Spleen (tissue), 11 donors: ENCODE measurements at regions not wholly inside any gene's neighbourhood (a gene's known extent, or its start where the extent isn't known, plus 50 kb on each side); places are given as distances from the start of the nearest gene placed in this dataset.

Experiments used
- DNase-seq: peaks from one replicate; pipeline ENCODE4 v3.0.0-alpha.2; 2020
- H3K27ac ChIP-seq, 8 donors: fragments of 200-600 bp; sonication (generic) in 7 of 8; 1 replicate in 4 of 8; 2 replicates in 4 of 8; pipeline versions ENCODE4 v1.5.0 to v1.8.0; 2016 to 2021; ENCODE audit warnings: inconsistent platforms in 4 of 8, mild to moderate bottlenecking in 4 of 8, moderate library complexity in 1 of 8
- H3K27me3 ChIP-seq, 7 donors: fragments of 200-600 bp; sonication (generic) in 6 of 7; replicated peaks in 1 of 7; 1 replicate in 4 of 7; 2 replicates in 3 of 7; pipeline versions ENCODE4 v1.5.0 to v1.8.0; 2016 to 2021; ENCODE audit warnings: inconsistent platforms in 3 of 7, mild to moderate bottlenecking in 1 of 7
- H3K36me3 ChIP-seq, 6 donors: fragments of 200-600 bp; sonication (generic) in 5 of 6; 1 replicate in 4 of 6; 2 replicates in 2 of 6; pipeline versions ENCODE4 v1.5.0 to v1.8.0; 2016 to 2021; ENCODE audit warnings: inconsistent platforms in 2 of 6
- H3K4me1 ChIP-seq, 6 donors: fragments of 200-600 bp; sonication (generic) in 5 of 6; 1 replicate in 3 of 6; 2 replicates in 3 of 6; pipeline versions ENCODE4 v1.5.0 to v1.8.0; 2016 to 2021; ENCODE audit warnings: inconsistent platforms in 3 of 6
- H3K4me3 ChIP-seq, 8 donors: fragments of 200-600 bp; sonication (generic) in 7 of 8; 1 replicate in 4 of 8; 2 replicates in 4 of 8; pipeline versions ENCODE4 v1.5.0 to v1.8.0; 2016 to 2021; ENCODE audit warnings: inconsistent platforms in 4 of 8, mild to moderate bottlenecking in 4 of 8, moderate library complexity in 2 of 8
- H3K9me3 ChIP-seq, 8 donors: fragments of 200-600 bp; sonication (generic) in 7 of 8; 1 replicate in 4 of 8; 2 replicates in 4 of 8; pipeline versions ENCODE4 v1.5.0 to v1.8.0; 2016 to 2021; ENCODE audit warnings: inconsistent platforms in 4 of 8
- POLR2A ChIP-seq, 3 donors: fragments of 450-650 bp; IDR thresholded peaks; one replicate each; pipeline ENCODE4 v1.5.1; 2017; ENCODE audit warnings: antibody characterized with exemption in 3 of 3, mild to moderate bottlenecking in 1 of 3
- POLR2AphosphoS5 ChIP-seq, 3 donors: sonication (generic); formaldehyde crosslinking; IDR thresholded peaks; one replicate each; pipeline ENCODE4 v1.5.1; 2017; ENCODE audit warnings: antibody characterized with exemption in 3 of 3
- WGBS, 5 donors: extraction: QIAGEN DNeasy Blood & Tissue Kit in 3 of 5; methylation state at CpG; one replicate each; pipeline versions ENCODE4 v1.1.5 to v1.1.7; 2013 to 2018; 5-methylcytosine and 5-hydroxymethylcytosine counted together
- intact Hi-C: fragments of 100-400 bp; cut with DNase I; formaldehyde crosslinking; loops from one replicate; pipeline ENCODE4 v1.15.0; 2023; ENCODE audit warnings: low total_unique reads
- TF ChIP-seq, protein P1 (sequence below), 11 experiments: fragments of 200-600 bp in 7 of 11; fragments of 450-650 bp in 4 of 11; sonication (generic) in 4 of 11; IDR thresholded peaks in 8 of 11; conservative IDR thresholded peaks in 3 of 11; 1 replicate in 7 of 11; 2 replicates in 4 of 11; pipeline versions ENCODE4 v1.4.0 to v1.8.0; 2016 to 2021; ENCODE audit warnings: antibody characterized with exemption in 11 of 11, inconsistent platforms in 4 of 11, mild to moderate bottlenecking in 1 of 11
- donor health status: healthy with polysubstance abuse.
- donor health status: DM: no; HTN: no; CAD: no; lungs with moderate emphysema.
- donor health status: DM: no; HTN: no; CAD: no.
- donor health status: Bipolar disorder and iron deficiency.
- donor health status: healthy.
- donor health status: DM: no; HTN: no; CAD: no.
- donor health status: DM: yes; HTN: yes; CAD: no.

DNA sequence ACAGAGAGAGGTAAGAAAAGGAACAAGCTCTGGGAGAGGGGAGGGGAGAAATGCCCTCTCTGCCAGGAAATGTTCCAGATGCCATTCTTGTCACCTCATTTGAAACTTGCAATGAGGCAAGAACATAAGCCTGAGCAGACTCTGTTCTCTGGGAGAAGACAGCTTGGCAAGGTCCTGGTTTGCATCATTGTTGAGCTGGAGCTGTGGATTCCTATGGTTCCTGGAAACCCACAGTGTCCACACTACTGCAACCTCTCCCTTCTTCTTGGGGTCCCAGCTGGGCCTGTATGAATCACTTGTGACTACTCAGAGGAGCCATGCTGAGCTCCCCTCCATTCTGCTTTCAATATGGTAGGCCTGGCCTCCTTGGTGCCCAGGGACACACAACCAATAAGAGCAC, 60.8 kb upstream of the HECTD2 start:
- no peak for DNase-seq
- Histone ChIP-seq H3K36me3 (no peaks in the 10 kb centered on the region), H3K27ac (no peak overlapping the region), H3K4me1 (no peaks in the 10 kb centered on the region), H3K9me3 (no peaks in the 10 kb centered on the region), H3K27me3 (no peaks in the 10 kb centered on the region), H3K4me3 (no peak overlapping the region)
- TF ChIP-seq, protein P1, sequence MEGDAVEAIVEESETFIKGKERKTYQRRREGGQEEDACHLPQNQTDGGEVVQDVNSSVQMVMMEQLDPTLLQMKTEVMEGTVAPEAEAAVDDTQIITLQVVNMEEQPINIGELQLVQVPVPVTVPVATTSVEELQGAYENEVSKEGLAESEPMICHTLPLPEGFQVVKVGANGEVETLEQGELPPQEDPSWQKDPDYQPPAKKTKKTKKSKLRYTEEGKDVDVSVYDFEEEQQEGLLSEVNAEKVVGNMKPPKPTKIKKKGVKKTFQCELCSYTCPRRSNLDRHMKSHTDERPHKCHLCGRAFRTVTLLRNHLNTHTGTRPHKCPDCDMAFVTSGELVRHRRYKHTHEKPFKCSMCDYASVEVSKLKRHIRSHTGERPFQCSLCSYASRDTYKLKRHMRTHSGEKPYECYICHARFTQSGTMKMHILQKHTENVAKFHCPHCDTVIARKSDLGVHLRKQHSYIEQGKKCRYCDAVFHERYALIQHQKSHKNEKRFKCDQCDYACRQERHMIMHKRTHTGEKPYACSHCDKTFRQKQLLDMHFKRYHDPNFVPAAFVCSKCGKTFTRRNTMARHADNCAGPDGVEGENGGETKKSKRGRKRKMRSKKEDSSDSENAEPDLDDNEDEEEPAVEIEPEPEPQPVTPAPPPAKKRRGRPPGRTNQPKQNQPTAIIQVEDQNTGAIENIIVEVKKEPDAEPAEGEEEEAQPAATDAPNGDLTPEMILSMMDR (IDR thresholded peaks at IDR 0.05 in 8 of 11, conservative IDR thresholded peaks at IDR 0.05 in 3 of 11) = no peak
- TF ChIP-seq POLR2A (IDR thresholded peaks at IDR 0.05) (no peak), POLR2AphosphoS5 (IDR thresholded peaks at IDR 0.05) (no peak)
- intact Hi-C loops = no loop called here

DNA sequence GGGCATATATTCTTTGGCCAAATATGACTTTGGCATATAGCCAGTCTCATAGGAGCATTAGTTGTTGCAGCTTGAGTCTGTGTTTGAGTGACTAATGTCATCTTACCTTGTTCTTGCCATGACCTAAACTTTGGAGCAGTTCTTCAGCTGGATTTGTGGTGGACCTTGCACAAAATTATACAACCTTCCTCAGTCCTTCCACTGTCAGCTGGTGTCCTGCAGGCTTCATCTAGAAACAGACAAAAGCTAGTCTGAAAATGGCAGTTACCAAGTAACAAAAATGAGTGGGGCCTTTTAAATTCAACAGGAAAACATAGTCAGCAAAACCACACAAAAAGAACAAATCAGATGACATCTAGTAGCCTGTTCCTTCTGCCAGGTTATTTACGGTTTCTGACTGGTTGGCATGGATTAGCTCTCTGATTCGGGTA, 59.5 kb upstream of the HECTD2 start:
- Histone ChIP-seq H3K4me3 (no peak overlapping the region), H3K4me1 (no peaks in the 10 kb centered on the region), H3K27me3 (no peaks in the 10 kb centered on the region), H3K9me3 (no peaks in the 10 kb centered on the region), H3K36me3 (no peaks in the 10 kb centered on the region), H3K27ac (no peak overlapping the region)
- TF ChIP-seq POLR2AphosphoS5 (IDR thresholded peaks at IDR 0.05) (no peak), POLR2A (IDR thresholded peaks at IDR 0.05) (no peak)
- TF ChIP-seq, protein P1 (IDR thresholded peaks at IDR 0.05 in 8 of 11, conservative IDR thresholded peaks at IDR 0.05 in 3 of 11) = no peak
- no peak for DNase-seq
- WGBS, 5 donors = 44 to 69% (median 52%) methylated on average over 2 of the region's 2 CpGs
- intact Hi-C loops = no loop called here

DNA sequence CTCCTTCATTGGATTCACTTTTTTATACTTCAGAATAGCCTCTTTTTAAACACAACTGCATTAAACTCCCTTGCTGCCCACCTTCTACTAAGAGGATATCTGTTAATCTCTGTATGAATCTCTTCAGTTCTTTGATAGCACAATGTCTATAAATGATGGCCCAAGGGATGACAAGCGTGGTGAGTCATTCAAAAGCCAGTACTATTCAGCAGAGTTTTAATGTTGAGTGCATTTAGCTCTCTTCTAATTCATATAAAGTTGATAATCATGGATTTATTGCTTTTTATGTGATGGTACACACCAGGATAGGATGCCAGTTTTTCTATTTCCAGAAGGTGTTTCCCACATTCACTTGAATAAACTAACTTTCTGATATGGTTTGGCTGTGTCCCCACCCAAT, 57.4 kb upstream of the HECTD2 start:
- TF ChIP-seq, protein P1 (IDR thresholded peaks at IDR 0.05 in 8 of 11, conservative IDR thresholded peaks at IDR 0.05 in 3 of 11) = no peak
- TF ChIP-seq POLR2AphosphoS5 (IDR thresholded peaks at IDR 0.05) = no peak
- no peak for TF ChIP-seq POLR2A (IDR thresholded peaks at IDR 0.05)
- H3K36me3 ChIP-seq = no peaks in the 10 kb centered on the region
- no peak for DNase-seq
- 82 to 97% (median 89%) methylated on average over 1 of the region's 1 CpG for WGBS, 5 donors
- no peak overlapping the region for H3K27ac ChIP-seq
- intact Hi-C loops = no loop called here
- H3K27me3 ChIP-seq = peaks cover 0 to 15% (median 0%) of the 10 kb centered on the region in 7 donors
- H3K9me3 ChIP-seq = no peaks in the 10 kb centered on the region
- no peak overlapping the region for H3K4me3 ChIP-seq
- H3K4me1 ChIP-seq = no peaks in the 10 kb centered on the region

DNA sequence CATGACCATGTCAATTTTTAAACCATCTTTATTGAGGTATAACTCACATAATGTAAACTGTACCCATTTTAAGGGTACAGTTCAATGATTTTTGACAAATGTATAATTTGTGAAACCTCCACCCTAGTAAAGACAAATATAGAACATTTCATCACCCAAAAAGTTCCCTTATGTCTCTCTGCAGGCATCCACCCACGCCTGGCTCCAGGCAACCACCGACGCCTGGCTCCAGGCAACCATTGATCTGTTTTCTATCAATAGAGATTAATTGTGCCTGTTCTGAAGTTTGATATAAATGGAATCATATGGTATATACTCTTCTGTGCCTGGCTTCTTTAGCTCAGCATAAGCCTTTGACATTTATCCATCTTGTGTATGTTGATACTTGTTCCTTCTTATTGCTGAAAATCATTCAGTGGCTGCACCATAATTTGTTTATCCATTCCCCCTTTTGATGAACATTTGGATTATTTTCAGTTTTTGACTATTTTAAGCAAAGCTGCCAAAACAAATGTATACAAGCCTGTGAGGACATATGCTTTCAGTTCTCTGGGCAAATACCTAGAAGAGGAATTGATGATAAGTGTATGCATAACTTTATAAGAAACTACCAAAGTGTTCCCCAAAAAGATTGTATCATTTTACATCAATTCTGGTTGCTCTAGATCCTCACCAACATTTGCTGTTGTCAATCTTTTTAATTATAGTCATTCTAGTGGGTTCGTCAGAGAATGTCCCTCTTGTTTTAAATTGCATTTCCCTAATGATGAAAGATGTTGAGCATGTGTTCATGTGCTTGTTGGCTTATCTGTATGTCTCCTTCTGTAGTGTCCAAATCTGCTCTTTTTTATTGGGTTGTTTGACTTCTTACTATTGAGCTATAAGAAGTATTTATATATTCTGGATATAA, 55.7 kb upstream of the HECTD2 start:
- intact Hi-C loops = no loop called here
- WGBS, 5 donors = 80 to 95% (median 86%) methylated on average over 4 of the region's 4 CpGs
- no peaks in the 10 kb centered on the region for H3K9me3 ChIP-seq
- no peaks in the 10 kb centered on the region for H3K36me3 ChIP-seq
- DNase-seq = no peak
- H3K4me1 ChIP-seq = no peaks in the 10 kb centered on the region
- H3K27ac ChIP-seq = no peak overlapping the region
- H3K27me3 ChIP-seq = peaks cover 0 to 15% (median 0%) of the 10 kb centered on the region in 7 donors
- TF ChIP-seq, protein P1 (IDR thresholded peaks at IDR 0.05 in 8 of 11, conservative IDR thresholded peaks at IDR 0.05 in 3 of 11) = no peak
- TF ChIP-seq POLR2A (IDR thresholded peaks at IDR 0.05) = no peak
- H3K4me3 ChIP-seq = no peak overlapping the region
